NCI-H146 (cell line): ENCODE measurements at regions not wholly inside any gene's neighbourhood (a gene's known extent, or its start where the extent isn't known, plus 50 kb on each side); places are given as distances from the start of the nearest gene placed in this dataset.

Experiments used
- DNase-seq: peaks from one replicate; lab custom pipeline; 2025; lab: John Stamatoyannopoulos, UW

DNA sequence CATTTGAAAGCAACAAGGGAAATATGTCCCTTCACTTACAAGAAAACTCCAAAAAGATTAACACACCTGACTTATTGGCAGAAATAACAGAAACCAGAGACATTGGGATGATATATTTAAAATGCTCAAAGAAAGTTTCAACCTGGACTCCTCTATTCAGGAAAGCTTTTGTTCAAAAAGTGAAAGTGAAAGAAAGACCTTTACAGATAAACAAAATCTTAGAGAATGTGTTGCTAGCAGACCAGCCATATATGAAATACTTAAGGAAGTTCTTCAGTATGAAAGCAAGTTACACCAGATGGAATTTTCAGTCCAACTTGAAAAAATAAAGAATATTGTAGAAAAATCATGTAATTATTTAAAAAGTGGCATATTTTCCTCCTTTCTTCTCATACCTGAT is 1075.1 kb downstream of the NR2F1-AS1 start:
- no peak for DNase-seq

DNA sequence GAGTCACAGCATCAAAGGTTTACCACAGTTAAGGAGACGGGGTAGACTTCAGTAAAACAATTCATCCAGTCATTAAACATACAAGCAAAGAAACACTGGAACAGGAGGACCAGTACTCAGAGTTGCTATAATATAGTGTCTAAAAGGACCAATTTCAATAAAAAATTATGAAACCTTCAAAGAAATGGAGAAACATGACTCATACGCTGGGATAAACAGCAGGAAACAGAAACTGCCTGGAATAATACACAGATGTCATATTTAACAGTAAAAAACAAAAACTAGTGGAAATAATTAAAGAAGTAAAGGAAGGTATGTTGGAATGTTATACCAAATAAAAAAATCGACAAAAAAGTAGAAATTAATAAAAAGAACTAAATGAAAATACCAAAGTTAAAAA is 1075.9 kb downstream of the NR2F1-AS1 start:
- DNase-seq: no peak

- peak; percentile 27 for DNase-seq
Measured at GRCh38 chr5:92504346-92504745, 1076.7 kb downstream of the NR2F1-AS1 start.

GRCh38 chr5:92500752-92501151 is 1080.3 kb downstream of the NR2F1-AS1 start:
- no peak for DNase-seq

- DNase-seq: no peak
Measured at GRCh38 chr5:92496545-92496944, 1084.5 kb downstream of the NR2F1-AS1 start.

DNA sequence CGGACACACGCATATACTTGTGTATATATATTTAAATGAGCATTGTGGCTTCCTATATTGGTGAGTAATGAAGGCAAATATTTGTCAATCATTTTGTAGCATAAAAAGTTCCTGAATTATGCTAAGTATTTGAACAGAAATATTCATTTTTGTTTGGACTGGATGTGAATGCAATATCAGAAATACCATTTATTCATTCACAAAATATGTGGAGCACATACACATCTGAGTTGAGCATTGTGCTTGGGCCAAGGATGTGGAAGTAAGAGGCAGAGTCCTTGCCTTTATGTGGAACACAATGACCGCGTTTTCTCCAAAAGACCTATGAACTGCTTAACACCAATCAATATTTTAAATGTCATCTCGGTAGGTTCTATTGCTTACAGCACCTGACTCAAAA is 1086.5 kb downstream of the NR2F1-AS1 start:
- DNase-seq: no peak

- DNase-seq: peak; percentile 7
Measured at GRCh38 chr5:92492908-92493307, 1088.1 kb downstream of the NR2F1-AS1 start.

- no peak for DNase-seq
Measured at GRCh38 chr5:92484484-92484883, 1096.5 kb downstream of the NR2F1-AS1 start.

DNA sequence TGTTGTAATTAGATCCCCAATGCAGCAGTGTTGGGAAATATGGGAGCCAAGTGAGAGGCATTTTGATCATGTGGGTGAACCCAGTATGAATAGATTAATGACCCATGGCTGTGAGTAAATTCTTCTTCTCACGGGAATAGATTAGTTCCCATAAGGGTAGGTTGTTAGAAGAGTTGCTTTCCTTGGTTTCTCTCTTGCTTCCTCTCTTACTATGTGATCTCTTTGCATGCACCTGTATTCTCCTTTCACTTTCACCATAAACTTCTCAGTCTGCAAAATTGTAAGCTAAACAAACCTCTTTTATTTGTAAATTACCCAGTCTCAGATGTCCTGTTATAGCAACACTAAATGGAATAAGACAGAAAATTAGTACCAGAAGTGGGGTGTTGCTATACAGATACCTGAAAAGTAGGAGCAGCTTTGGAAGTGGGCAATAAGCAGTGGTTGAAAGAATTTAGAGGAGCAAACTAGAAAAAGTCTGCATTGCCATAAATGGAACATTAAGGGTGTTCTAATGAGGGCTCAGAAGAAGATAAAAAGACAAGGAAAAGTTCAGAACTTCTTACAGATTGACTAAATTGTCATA is 1090.0 kb upstream of the ARRDC3 start:
- DNase-seq: no peak

- DNase-seq: no peak
Measured at GRCh38 chr5:92471861-92472260, 1088.7 kb upstream of the ARRDC3 start.

DNA sequence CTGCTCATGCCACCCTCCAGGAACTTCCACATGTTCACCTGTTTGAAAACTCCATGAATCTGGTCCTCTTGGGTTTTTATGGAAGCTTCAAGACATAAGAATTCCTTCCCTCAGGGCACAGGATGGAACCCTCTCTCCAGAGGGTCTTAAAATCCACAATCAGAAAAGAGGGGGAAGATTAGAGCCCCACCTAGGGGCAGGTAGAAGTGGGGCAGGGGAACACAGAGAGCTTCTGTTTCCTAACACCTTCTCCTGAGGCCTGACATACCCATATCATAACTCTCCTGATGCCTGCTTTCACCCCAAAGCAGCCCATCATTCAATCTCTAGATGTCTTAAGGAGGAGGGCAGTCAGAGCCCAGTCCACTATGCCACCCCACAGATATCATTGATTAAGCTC is 1087.7 kb upstream of the ARRDC3 start:
- DNase-seq: no peak

DNA sequence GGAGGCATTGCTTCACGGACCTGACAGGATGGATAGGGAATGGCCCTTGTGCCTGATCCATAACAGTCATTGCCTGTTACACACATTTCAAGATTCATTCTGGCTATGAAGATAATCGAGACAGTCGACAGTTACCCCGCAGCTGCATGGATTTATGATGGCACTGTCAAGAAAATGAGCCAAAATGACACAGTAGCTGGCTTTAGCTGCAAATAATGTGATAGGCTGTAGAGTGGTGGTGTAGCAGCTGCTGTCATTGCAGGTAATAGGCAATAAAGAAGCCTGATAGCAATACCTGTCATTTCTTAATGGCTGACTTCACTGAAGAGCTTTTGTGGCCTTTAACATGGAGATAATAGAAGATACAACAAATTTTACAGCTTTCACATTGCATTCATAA is 1085.2 kb upstream of the ARRDC3 start:
- no peak for DNase-seq

GRCh38 chr5:92467695-92468094 is 1084.6 kb upstream of the ARRDC3 start:
- DNase-seq: no peak

- DNase-seq: no peak
Measured at GRCh38 chr5:92460505-92460904, 1077.4 kb upstream of the ARRDC3 start.

DNA sequence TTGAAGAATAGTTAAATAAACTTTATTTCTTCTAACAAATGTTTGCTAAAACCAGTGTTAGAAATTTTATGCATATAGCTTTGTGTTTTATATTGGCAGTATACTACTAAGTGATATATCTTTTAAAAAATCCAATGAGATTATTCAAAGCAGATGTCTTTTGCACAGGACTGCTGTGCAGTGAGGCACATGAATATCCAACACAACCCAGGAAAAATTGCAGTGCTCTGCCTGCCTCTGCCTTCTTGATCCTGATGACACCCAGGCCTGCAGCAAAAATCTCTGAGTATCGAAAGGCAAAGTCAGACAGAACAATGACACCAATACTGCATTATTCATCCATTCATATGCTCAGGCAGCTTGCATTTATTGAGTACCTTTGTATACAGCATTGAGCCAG is 1076.5 kb upstream of the ARRDC3 start:
- no peak for DNase-seq

DNA sequence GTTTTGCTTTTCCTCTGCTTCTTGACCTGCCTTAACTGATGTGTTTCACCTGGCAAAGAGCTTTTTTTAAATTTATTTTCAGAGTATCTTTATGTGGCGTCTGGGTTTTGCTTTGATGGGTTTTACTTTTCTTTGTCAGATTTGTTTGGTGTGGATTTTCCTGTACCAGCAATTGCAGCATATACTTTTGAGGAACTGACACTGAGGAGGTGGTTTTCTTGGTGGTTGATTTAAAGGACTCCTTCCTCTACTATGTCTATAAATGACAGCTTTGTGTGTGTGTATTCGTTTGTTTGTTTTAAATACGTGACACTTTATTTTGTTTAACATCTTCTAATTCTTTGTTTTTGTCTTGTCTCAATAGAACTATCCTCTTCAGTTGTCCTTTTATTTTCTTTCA is 1071.9 kb upstream of the ARRDC3 start:
- DNase-seq: no peak

GRCh38 chr5:92444888-92445287 is 1061.8 kb upstream of the ARRDC3 start:
- DNase-seq: no peak

DNA sequence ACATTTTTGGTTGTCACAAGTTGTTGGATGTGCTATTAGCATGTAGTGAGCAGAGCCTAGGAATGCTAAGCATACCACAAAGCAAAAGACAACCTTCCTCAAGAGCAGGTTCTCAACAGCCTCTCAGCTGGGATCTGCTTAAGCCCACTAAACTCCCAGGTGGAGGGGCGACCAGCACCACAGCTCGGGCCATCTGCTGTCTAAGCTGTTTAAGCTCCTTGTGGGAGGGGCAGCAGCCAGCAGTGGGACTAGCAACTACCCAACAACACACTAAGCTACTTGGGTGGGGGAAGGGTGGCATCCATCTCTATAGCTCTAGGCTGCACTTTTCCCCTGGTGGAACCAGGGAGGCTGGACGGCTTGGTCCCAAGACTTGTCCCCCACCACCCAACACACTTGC is 1052.7 kb upstream of the ARRDC3 start:
- DNase-seq: no peak

DNA sequence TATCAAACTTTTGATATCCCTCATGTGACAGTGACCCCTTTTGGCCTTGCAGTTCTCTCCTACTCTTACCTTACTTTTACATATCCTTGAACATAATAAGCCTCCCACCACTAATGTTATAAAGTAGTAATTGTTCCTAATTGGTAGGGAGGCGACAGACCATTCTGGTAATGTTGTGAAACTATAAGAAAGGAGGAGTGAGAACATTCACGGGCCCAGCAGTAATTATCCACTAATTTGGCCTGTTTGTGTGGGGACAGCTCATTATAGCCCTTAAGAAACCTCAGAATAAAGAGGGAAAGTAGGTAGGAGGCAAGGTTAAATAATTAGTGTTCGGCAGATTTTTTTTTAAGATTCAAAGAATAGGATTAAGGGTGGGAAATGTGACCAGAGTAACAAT is 1046.5 kb upstream of the ARRDC3 start:
- no peak for DNase-seq

GRCh38 chr5:92428415-92428814 is 1045.3 kb upstream of the ARRDC3 start:
- DNase-seq: no peak

GRCh38 chr5:92424785-92425426 is 1041.8 kb upstream of the ARRDC3 start:
- no peak for DNase-seq

DNA sequence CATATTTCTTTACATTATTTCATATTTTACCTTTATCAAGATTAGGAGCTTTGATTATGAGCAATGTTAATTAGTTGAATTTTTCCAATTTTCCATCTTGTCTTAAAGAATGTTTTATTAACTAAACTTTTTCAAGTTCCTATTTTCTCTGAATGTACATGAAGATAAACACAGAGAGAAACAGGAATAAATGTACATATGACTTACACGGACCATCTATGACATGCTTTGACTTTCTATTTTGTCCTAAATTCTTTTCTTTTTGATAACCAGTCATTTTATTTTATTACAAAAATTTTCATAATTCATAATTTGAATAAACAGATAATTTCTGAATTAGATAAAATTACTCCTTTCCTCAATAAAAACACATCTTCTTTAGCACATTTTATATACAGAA is 1038.8 kb upstream of the ARRDC3 start:
- DNase-seq: no peak

GRCh38 chr5:92421196-92421595 is 1038.1 kb upstream of the ARRDC3 start:
- DNase-seq: no peak

DNA sequence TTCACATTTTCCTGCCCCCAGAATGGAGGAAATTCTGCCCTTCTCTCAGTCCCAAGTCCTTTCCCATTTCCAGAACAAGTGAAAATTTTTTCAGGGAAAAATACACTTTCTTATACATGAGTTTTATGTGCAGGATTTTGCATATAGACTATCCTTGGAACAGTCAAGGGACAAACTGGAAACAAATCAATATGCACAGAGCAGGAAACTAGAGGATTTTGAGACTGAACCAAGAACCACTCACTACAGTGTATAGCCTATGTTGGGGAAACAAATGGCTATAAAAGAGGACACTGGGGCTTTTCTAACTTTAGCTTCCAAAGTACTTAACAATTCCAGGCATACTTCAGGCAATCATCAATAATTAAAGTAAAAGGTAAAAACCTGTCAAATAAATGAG is 1036.1 kb upstream of the ARRDC3 start:
- DNase-seq: no peak
